Stimulated activated naive CD4-positive, alpha-beta T cell (primary cell): ENCODE measurements at regions not wholly inside any gene's neighbourhood (a gene's known extent, or its start where the extent isn't known, plus 50 kb on each side); places are given as distances from the start of the nearest gene placed in this dataset.

Source experiments
- DNase-seq, 6 experiments: peaks; one replicate each; lab custom pipeline; 2025; lab: John Stamatoyannopoulos, UW

- no peak for DNase-seq
These were observed 143.4 kb downstream of the DHX35 start for GRCh38 chr20:39105551-39105950.

- no peak for DNase-seq
These were observed 141.6 kb downstream of the DHX35 start for GRCh38 chr20:39103732-39104131.

DNA sequence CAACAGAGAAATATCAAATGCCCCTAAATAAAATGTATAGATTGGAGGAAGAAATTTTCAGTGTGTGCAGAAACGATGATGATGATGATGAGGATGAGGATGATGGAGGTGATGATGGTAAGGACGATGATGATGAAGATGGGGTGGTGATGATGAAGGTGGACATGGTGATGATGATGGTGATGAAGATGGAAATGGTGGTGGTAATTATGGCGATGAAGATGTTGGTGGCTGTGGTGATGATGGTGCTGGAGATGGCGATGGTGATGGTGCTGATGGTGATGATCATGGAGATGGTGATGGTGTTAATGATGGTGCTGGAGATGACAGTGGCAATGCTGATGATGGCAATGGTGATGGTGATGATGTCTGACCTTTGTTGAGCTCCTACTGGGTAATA is 141.2 kb downstream of the DHX35 start:
- no peak for DNase-seq

DNA sequence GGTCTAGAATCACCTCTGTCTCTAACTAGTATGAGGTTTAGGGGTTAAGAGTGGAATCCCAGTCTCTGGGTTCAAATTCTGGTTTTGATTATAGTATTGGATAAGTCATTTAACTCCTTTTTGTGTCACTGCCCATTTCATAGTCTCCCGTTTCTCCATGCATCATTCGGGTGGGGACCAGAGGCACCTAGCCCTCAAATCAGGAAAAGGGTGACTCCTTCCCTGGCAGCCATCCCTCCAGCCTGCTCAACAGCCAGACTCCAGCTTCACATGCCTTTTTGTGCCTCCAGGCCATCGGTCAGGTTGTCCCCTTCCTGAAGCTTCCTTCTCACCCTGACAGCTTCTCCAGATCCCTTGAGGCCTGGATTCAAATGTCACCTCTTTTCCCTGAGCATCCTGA is 139.8 kb downstream of the DHX35 start:
- DNase-seq = no peak

DNA sequence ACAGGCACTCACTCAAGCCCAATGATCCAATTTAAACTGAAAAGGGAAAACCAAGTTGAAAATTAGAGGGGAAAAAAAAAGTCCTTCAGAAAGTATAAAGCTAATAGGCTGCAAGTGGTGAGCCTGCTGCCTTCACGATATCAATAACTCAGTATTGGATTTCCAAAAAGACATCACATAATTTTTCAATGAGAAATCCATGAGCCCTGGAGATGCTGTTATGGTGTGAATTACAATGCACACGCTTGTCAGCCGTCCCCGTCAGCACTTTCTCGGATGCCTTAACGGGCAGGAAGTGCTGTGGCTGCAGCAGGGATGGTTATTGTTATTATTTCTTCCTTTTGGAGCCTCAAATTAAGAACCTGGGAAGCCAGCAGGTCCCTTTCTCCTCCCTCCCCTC is 138.5 kb downstream of the DHX35 start:
- no peak for DNase-seq

DNA sequence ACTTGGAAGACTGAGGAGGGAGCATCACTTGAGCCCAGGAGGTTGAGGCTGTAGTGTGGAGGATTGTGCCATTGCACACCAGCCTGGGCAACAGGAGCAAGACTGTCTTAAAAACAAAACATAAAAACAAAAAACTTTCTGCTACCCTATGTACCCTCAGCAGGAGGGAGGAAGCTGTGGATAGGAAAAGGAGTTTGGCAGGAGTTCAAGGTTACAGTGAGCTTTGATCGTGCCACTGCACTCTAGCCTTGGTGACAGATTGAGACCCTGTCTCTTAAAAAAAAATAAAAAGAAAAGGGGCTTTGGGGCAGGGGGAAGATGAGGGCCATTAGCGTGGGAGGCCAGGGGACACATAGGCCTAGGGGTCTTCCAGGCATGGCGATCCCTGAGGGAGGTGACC is 135.7 kb downstream of the DHX35 start:
- DNase-seq = no peak

- DNase-seq = no peak
These were observed 133.7 kb downstream of the DHX35 start for GRCh38 chr20:39095870-39096269.

- no peak for DNase-seq
These were observed 132.2 kb downstream of the DHX35 start for GRCh38 chr20:39094391-39094790.

DNA sequence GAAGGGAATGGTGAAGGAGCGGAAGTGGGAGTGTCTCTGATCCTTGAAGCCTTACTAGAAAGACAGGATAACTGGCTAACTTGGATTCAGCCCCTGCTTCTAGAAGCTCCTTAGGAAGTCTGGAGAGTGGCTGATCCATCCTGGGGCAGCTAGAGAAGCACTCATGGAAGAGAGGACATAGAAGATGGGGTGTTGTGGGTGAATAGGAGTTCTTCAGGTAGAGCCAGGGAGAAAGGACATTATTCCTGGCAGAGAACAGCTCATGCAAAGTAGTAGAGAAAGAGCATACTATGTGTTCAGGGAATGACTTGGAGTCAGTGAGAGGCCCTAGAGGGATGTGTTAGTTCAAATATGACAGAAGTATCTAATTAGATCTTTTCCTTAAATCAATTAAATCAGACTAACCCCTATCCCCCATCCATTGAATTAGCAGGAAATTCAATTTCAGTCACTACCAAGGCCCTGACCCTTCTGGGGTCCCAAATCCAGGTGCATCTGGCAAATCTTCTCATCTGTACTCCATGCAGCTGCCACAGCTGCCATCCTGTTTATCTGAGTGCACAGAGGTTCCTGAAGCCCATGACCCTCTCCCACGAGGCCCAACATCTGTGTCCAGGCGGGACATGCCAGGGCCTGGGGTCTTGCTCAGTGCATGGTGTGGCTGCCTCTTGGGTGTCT is 130.7 kb downstream of the DHX35 start:
- DNase-seq = no peak

DNA sequence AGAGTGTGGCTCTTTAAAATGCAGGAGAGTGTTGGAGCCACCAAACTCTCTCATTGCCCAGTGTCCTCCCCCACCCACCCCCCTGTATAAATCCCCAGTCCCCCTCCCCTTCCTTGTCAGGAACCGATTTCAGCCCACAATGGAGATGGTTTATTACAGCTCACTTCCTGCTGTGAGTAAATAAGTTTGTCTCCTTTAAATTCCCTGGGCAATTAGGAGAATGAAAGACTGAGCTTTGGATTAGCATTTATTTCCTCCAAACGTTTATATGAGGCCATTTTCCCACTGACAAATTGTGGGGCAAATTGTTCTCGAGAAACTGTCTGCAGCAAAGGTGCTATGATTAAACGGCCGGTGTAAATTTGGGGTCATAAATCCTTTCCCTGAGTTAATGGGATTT is 128.8 kb downstream of the DHX35 start:
- no peak for DNase-seq

DNA sequence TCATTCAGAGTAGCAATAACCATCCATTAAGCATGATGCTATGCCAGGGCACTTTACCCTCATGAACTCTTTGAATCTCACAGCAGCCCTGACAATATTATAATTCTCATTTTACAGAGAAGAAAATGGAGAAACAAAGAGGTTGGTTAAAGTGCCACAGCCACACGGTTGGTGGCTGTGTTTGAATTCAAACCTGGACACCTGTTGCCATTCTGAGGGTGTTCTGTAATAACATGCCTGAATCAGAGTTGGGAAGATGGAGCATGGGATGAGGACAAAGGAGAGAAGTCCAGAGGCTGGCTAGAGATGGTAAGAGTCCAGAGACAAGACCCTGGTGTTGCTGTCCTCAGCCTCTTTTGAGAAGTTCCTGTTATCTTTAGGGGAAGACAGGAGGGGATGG is 127.7 kb downstream of the DHX35 start:
- no peak for DNase-seq
